ENCODE measurements at regions not wholly inside any gene's neighbourhood (a gene's known extent, or its start where the extent isn't known, plus 50 kb on each side); places are given as distances from the start of the nearest gene placed in this dataset.

- DNase-seq = no peak
Measured at GRCh38 chr6:79864421-79864820, 82.9 kb downstream of the ELOVL4 start.

GRCh38 chr6:79864001-79864400 is 83.4 kb downstream of the ELOVL4 start:
- DNase-seq = no peak

GRCh38 chr6:79863566-79863965 is 83.8 kb downstream of the ELOVL4 start:
- no peak for DNase-seq

GRCh38 chr6:79862711-79863110 is 84.6 kb downstream of the ELOVL4 start:
- DNase-seq = no peak

- no peak for DNase-seq
Measured at GRCh38 chr6:79862126-79862525, 85.2 kb downstream of the ELOVL4 start.

- DNase-seq = no peak
Measured at GRCh38 chr6:79861023-79861422, 86.3 kb downstream of the ELOVL4 start.

- no peak for DNase-seq
Measured at GRCh38 chr6:79847426-79847825, 99.9 kb downstream of the ELOVL4 start.

GRCh38 chr6:79842376-79843040 is 104.8 kb downstream of the ELOVL4 start:
- DNase-seq = no peak

GRCh38 chr6:79841577-79842375 is 105.6 kb downstream of the ELOVL4 start:
- DNase-seq = no peak

- DNase-seq = no peak
Measured at GRCh38 chr6:79838851-79839250, 108.5 kb downstream of the ELOVL4 start.

GRCh38 chr6:79833964-79834284 is 113.4 kb downstream of the ELOVL4 start:
- peak; percentile 79 for DNase-seq

GRCh38 chr6:79833264-79833963 is 113.9 kb downstream of the ELOVL4 start:
- DNase-seq = peak; percentile 62

- no peak for DNase-seq
Measured at GRCh38 chr6:79832723-79833122, 114.6 kb downstream of the ELOVL4 start.

GRCh38 chr6:79824202-79824601 is 123.2 kb downstream of the ELOVL4 start:
- DNase-seq = peak; percentile 55

- no peak for DNase-seq
Measured at GRCh38 chr6:79821859-79822258, 125.5 kb downstream of the ELOVL4 start.

- DNase-seq = peak; percentile 4
Measured at GRCh38 chr6:79818471-79818870, 128.9 kb downstream of the ELOVL4 start.

GRCh38 chr6:79814940-79815339 is 132.4 kb downstream of the ELOVL4 start:
- DNase-seq = no peak

GRCh38 chr6:79813854-79814709 is 133.3 kb downstream of the ELOVL4 start:
- peak; percentile 51 for DNase-seq

GRCh38 chr6:79813143-79813850 is 134.1 kb downstream of the ELOVL4 start:
- peak; percentile 10 for DNase-seq

GRCh38 chr6:79812195-79812594 is 135.2 kb downstream of the ELOVL4 start:
- no peak for DNase-seq

- no peak for DNase-seq
Measured at GRCh38 chr6:79810871-79811270, 136.5 kb downstream of the ELOVL4 start.

- peak; percentile 6 for DNase-seq
Measured at GRCh38 chr6:79810185-79810705, 137.1 kb downstream of the ELOVL4 start.

Data from fibroblast of skin of right quadriceps (primary cell).